HG02642 (cell line): ENCODE measurements at regions not wholly inside any gene's neighbourhood (a gene's known extent, or its start where the extent isn't known, plus 50 kb on each side); places are given as distances from the start of the nearest gene placed in this dataset.

Experiments used
- ATAC-seq: cut with Tn5 transposase; IDR thresholded peaks from one replicate; pipeline ENCODE4 v1.9.1; 2021; ENCODE audit warnings: mild to moderate bottlenecking; ENCODE audit not compliant: unreplicated experiment, poor library complexity

- no peak for ATAC-seq
These were observed 287.9 kb downstream of the SMARCA2 start for GRCh38 chr9:2303056-2303455.

GRCh38 chr9:2307480-2307879 lies 292.3 kb downstream of the SMARCA2 start:
- no peak for ATAC-seq

- ATAC-seq: no peak
These were observed 296.8 kb downstream of the SMARCA2 start for GRCh38 chr9:2311920-2312319.

- no peak for ATAC-seq
These were observed 298.4 kb downstream of the SMARCA2 start for GRCh38 chr9:2313512-2313911.

- ATAC-seq: no peak
These were observed 302.4 kb downstream of the SMARCA2 start for GRCh38 chr9:2317591-2317990.

- ATAC-seq: no peak
These were observed 302.2 kb upstream of the VLDLR start for GRCh38 chr9:2319421-2319820.

- no peak for ATAC-seq
These were observed 301.5 kb upstream of the VLDLR start for GRCh38 chr9:2320114-2320513.

- ATAC-seq: no peak
These were observed 301.0 kb upstream of the VLDLR start for GRCh38 chr9:2320632-2321031.

- no peak for ATAC-seq
These were observed 300.0 kb upstream of the VLDLR start for GRCh38 chr9:2321523-2322148.

- no peak for ATAC-seq
These were observed 296.8 kb upstream of the VLDLR start for GRCh38 chr9:2324742-2325141.

GRCh38 chr9:2332663-2333062 lies 288.9 kb upstream of the VLDLR start:
- no peak for ATAC-seq

- no peak for ATAC-seq
These were observed 286.3 kb upstream of the VLDLR start for GRCh38 chr9:2335260-2335659.

GRCh38 chr9:2336055-2336454 lies 285.5 kb upstream of the VLDLR start:
- ATAC-seq: no peak

- no peak for ATAC-seq
These were observed 284.5 kb upstream of the VLDLR start for GRCh38 chr9:2337131-2337530.

GRCh38 chr9:2337627-2338026 lies 284.0 kb upstream of the VLDLR start:
- ATAC-seq: no peak

- ATAC-seq: no peak
These were observed 282.7 kb upstream of the VLDLR start for GRCh38 chr9:2338777-2339365.

GRCh38 chr9:2339416-2339815 lies 282.2 kb upstream of the VLDLR start:
- no peak for ATAC-seq

GRCh38 chr9:2340046-2340760 lies 281.4 kb upstream of the VLDLR start:
- ATAC-seq: no peak

GRCh38 chr9:2341126-2341525 lies 280.5 kb upstream of the VLDLR start:
- ATAC-seq: no peak

GRCh38 chr9:2341956-2342355 lies 279.6 kb upstream of the VLDLR start:
- ATAC-seq: no peak

- ATAC-seq: no peak
These were observed 277.8 kb upstream of the VLDLR start for GRCh38 chr9:2343756-2344155.

- no peak for ATAC-seq
These were observed 277.2 kb upstream of the VLDLR start for GRCh38 chr9:2344436-2344835.
